Hepatocyte (in vitro differentiated cells): ENCODE measurements at regions not wholly inside any gene's neighbourhood (a gene's known extent, or its start where the extent isn't known, plus 50 kb on each side); places are given as distances from the start of the nearest gene placed in this dataset.

Experiments
- CTCF ChIP-seq: fragments of 200-600 bp; sonication (generic); IDR thresholded peaks from 2 replicates; pipeline ENCODE4 v1.5.1; 2016; ENCODE audit warnings: antibody characterized with exemption, mild to moderate bottlenecking; ENCODE audit not compliant: poor library complexity
- EZH2 ChIP-seq: fragments of 200-600 bp; sonication (generic); IDR thresholded peaks from 2 replicates; pipeline ENCODE4 v1.6.1; 2016; ENCODE audit warnings: antibody characterized with exemption, mild to moderate bottlenecking, borderline replicate concordance
- EZH2phosphoT487 ChIP-seq: fragments of 200-600 bp; sonication (generic); IDR thresholded peaks from one replicate; pipeline ENCODE4 v1.6.1; 2018; ENCODE audit warnings: antibody characterized with exemption, mild to moderate bottlenecking, low read depth, moderate library complexity; ENCODE audit not compliant: unreplicated experiment, severe bottlenecking

- TF ChIP-seq CTCF (no peak), EZH2phosphoT487 (no peak), EZH2 (no peak)
Observed at GRCh38 chr6:71822625-71823024, 63.7 kb upstream of the RIMS1 start.
